ENCODE measurements at regions not wholly inside any gene's neighbourhood (a gene's known extent, or its start where the extent isn't known, plus 50 kb on each side); places are given as distances from the start of the nearest gene placed in this dataset.
"Not testable (repeated sequence)": the region's sequence is repeated elsewhere in the genome, so short reads cannot be mapped to it uniquely, and the experiment has no call there.

DNA sequence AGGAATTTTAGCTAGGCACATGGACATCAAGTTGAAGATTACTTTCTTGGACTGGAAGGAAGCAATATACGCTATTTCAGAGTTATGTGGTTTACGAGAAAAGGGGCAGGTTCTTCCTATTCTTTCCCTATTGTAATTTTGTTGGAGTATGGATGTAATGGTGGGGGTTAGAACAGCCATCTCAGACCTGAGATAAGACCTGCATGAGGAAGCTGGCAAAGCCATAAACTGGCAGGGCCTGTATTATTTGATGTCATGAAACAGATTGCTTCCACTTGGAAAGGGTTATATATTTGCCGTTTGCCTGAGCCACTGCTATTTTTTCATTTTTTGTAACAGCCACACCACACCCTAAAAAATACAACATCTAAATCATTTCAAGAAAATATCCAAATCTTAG is 220.5 kb upstream of the MAGI2 start:
- no peak for TF ChIP-seq TAF1 (IDR thresholded peaks at IDR 0.05; ENCODE audit: borderline replicate concordance, low read depth, low read length)
- no peak for TF ChIP-seq POLR2AphosphoS5 (IDR thresholded peaks at IDR 0.05; ENCODE audit: low read depth, low read length)
- TF ChIP-seq POLR2A (IDR thresholded peaks at IDR 0.05; ENCODE audit: low read depth, low read length) = no peak
- DNase-seq (ENCODE audit: insufficient read length) (no peak), FAIRE-seq (no peak)

DNA sequence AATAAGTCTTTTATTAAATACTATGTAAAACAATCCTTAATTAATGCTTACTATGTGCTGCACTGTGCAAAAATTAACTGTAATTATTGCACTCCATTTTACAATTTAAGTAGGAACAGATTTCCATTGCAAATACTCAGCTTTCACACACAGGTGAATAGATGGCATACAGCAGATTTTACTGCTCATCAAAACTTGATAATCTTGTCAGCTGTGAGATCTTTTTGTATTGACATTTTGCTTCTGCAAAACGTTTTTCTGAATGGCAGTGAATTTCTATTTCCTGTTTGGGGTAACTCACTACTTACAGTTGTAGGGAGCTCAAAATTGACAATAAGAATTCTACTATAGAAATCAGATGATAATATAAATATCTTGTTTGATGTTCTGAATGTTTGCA is 220.0 kb upstream of the MAGI2 start:
- no peak for TF ChIP-seq POLR2AphosphoS5 (IDR thresholded peaks at IDR 0.05; ENCODE audit: low read depth, low read length)
- TF ChIP-seq TAF1 (IDR thresholded peaks at IDR 0.05; ENCODE audit: borderline replicate concordance, low read depth, low read length) = no peak
- no peak for TF ChIP-seq POLR2A (IDR thresholded peaks at IDR 0.05; ENCODE audit: low read depth, low read length)
- FAIRE-seq (no peak), DNase-seq (ENCODE audit: insufficient read length) (no peak)

DNA sequence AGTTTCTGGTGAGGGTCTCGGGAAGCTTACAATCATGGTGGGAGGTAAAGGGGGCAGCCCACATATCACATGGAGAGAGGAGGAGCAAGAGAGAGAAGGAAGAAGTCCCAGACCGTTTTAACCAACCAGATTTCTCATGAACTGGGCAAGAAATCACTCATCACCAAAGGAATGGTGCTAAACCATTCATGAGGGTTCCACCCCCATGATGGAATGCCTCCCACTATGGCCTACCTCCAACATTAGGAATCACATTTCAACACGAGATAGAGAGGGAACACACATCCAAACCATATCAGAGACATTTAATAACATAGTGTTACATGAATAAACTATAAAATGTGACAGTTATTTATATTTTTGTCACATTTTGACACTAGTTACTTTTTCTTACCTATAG is 214.8 kb upstream of the MAGI2 start:
- TF ChIP-seq POLR2A (IDR thresholded peaks at IDR 0.05; ENCODE audit: low read depth, low read length) = no peak
- no peak for DNase-seq (ENCODE audit: insufficient read length)
- no peak for FAIRE-seq

DNA sequence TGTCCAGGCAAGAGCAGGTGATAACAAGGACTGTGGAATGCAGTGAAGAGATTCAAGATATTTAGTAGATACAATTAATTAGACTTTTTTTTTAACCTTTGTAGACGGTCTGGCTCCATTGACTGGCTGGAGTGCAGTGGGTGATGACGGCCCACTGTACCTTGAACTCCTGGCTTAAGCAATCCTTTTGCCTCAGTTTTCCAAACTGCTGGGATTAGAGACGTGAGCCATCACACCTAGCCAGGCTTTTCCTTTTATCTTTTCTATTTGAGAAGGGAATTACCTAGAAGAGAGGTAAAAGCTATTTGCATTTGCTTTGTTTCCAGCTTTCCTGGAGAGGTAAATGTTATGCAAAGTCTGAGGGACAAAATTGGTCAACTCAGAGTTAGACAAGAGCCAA is 213.0 kb upstream of the MAGI2 start:
- no peak for TF ChIP-seq POLR2AphosphoS5 (IDR thresholded peaks at IDR 0.05; ENCODE audit: low read depth, low read length)
- no peak for TF ChIP-seq TAF1 (IDR thresholded peaks at IDR 0.05; ENCODE audit: borderline replicate concordance, low read depth, low read length)
- TF ChIP-seq POLR2A (IDR thresholded peaks at IDR 0.05; ENCODE audit: low read depth, low read length) = no peak
- no peak for FAIRE-seq
- no peak for DNase-seq (ENCODE audit: insufficient read length)

DNA sequence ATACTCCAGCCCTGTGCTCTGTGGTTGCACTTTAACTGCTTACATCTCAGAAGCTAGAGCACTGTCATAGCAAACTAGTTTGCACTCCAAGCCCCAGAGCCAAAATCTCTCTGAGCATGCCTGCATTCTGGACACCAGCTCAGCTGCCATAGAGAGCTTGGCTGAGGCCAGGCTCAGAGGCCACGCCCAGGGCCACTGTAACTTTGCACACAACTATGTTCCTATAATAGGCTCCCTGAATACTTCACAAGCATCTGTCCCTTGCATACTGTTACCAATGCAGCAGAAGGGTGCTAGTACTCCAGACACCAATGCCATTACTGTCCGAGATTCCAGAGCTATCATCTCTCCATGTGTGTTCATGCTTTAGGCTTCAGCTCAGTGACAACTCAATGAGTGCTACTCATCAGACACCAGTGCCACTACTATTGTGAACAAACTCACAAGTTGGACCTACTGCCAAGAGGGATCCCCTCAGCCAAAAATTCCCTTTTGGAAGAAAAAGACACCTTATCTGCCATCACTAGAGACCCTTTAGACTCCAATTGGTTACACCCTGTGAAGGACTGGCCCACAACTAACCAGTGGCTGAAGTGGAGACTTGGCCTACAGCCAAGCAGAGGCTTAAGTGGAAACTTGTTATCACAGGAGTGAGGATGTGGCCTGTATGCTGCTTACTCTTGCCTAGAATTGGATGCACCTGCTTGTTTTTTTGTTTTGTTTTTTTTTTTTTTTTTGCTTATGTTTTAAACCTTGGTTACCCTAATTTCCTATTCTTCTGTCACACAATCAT is 211.6 kb upstream of the MAGI2 start:
- no peak for TF ChIP-seq POLR2AphosphoS5 (IDR thresholded peaks at IDR 0.05; ENCODE audit: low read depth, low read length)
- no peak for TF ChIP-seq POLR2A (IDR thresholded peaks at IDR 0.05; ENCODE audit: low read depth, low read length)
- no peak for TF ChIP-seq TAF1 (IDR thresholded peaks at IDR 0.05; ENCODE audit: borderline replicate concordance, low read depth, low read length)
- DNase-seq (ENCODE audit: insufficient read length) (no peak), FAIRE-seq (no peak)

DNA sequence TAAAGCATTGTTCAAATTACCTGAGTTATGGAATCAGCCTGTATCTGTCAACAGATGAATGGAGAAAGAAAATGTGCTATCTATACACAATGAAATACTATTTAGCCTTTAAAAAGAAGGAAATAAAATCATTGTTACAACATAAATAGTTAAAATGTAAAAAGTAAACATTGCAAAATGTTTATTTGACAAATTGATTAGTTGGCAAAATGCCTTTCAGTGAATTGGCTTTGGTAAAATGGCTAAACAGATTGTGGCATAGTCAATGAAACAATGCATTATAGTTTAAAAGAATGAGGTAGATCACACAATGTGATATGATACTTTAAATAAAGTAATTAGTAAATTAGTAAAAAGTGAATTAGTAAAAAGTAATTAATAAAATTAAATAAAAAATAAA is 204.8 kb upstream of the MAGI2 start:
- no peak for FAIRE-seq
- DNase-seq (ENCODE audit: insufficient read length) = no peak
- no peak for TF ChIP-seq POLR2A (IDR thresholded peaks at IDR 0.05; ENCODE audit: low read depth, low read length)
- TF ChIP-seq POLR2AphosphoS5 (IDR thresholded peaks at IDR 0.05; ENCODE audit: low read depth, low read length) = no peak
- TF ChIP-seq TAF1 (IDR thresholded peaks at IDR 0.05; ENCODE audit: borderline replicate concordance, low read depth, low read length) = no peak

DNA sequence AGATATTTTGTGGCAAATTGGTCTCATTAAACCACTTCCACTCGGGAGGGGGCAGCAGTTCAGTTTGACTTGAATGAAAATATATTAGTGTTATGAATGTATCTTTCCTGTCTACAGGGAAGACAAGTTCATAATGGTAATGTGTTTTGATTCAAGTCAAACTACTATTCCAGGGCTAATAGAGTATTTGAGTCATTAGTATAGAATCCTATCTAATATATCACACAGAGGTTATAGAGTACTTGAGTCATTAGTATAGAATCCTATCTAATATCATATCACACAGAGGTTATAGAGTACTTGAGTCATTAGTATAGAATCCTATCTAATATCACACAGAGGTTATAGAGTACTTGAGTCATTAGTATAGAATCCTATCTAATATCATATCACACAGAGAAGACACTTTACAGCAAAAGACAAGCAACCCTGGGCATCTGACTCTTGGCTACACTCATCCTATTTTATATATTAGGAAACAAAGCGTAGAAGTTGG is 199.7 kb upstream of the MAGI2 start:
- TF ChIP-seq POLR2AphosphoS5 (IDR thresholded peaks at IDR 0.05; ENCODE audit: low read depth, low read length) = no peak
- DNase-seq (ENCODE audit: insufficient read length) (no peak), FAIRE-seq (no peak)

DNA sequence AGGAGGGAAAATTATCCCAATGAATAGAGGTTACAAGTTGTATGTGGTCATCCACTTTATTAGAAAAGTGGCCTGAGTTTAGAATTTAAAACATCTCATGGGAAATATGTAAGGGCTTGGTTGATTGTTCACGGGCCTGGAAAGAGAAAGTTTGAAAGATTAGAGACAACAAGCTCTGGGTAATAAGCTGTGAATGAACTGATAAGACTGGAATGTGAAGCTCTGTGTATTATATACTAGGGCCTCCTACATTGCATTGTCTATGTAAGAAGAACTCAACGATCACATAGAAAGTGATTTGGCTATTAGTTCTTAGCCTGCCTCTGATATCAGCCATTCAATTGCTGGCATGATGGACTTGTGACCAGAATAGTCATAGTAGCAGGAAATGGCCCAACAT is 199.2 kb upstream of the MAGI2 start:
- DNase-seq (ENCODE audit: insufficient read length) (no peak), FAIRE-seq (no peak)
- TF ChIP-seq POLR2AphosphoS5 (IDR thresholded peaks at IDR 0.05; ENCODE audit: low read depth, low read length) = no peak
- TF ChIP-seq POLR2A (IDR thresholded peaks at IDR 0.05; ENCODE audit: low read depth, low read length) = no peak
- TF ChIP-seq TAF1 (IDR thresholded peaks at IDR 0.05; ENCODE audit: borderline replicate concordance, low read depth, low read length) = no peak

DNA sequence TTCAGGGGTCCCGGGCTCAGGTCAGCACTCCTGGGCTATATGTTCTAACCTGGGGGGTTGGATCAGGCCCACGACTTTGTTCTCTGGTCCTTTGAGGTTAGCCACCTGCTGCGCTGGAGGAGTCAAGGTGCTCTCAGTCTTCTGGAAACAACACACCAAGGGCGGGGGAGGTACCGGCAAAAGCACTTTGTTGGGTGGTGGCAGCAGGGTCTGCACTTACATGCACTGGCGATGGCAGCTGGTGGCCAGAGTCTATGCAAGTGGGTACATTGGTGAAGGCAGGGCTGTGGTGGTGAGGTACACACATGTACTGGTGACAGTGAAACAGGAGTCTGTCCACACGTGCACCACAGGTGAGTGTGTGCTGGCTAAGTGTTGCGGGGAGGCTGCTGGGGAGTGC is 194.2 kb upstream of the MAGI2 start:
- FAIRE-seq (no peak), DNase-seq (ENCODE audit: insufficient read length) (no peak)
- TF ChIP-seq POLR2AphosphoS5 (IDR thresholded peaks at IDR 0.05; ENCODE audit: low read depth, low read length) (no peak), POLR2A (IDR thresholded peaks at IDR 0.05; ENCODE audit: low read depth, low read length) (no peak), TAF1 (IDR thresholded peaks at IDR 0.05; ENCODE audit: borderline replicate concordance, low read depth, low read length) (no peak)

DNA sequence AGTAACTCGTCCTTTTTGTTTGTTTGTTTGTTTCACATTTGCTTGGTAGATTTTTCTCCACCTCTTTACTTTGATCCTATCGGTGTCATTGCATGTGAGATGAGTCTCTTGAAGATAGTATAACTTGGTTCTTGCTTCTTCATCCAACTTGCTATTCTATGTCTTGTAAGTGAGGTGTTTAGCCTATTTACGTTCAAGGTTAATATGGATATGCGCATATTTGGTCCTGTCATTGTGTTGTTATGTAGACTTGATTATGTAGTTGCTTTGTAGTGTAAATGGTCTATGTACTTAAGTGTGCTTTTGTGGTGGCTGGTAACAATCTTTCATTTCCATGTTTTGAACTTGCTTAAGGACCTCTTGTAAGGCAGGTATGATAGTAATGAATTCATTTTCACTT is 192.8 kb upstream of the MAGI2 start:
- TF ChIP-seq POLR2A (IDR thresholded peaks at IDR 0.05; ENCODE audit: low read depth, low read length) (no peak), TAF1 (IDR thresholded peaks at IDR 0.05; ENCODE audit: borderline replicate concordance, low read depth, low read length) (no peak), POLR2AphosphoS5 (IDR thresholded peaks at IDR 0.05; ENCODE audit: low read depth, low read length) (no peak)
- no peak for DNase-seq (ENCODE audit: insufficient read length)
- FAIRE-seq = no peak

DNA sequence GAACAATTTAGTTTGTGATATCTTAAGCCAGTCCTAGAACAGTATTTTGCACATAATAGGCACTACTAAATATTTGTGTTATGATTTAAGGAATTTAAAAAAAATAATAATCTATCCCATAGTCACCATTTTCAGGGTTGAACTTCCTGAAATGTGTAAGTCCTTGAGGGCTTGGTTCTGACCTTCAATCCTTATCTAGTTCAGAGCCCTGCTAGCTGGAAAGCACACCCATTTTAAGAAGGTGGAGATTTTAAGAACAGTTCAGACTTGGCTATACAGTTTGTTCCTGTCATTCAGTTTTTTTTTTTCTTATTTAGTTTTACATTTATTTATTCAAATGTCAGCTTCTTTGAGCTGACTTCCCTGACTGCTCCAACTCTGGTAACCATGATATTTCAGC is 183.4 kb upstream of the MAGI2 start:
- FAIRE-seq = no peak
- no peak for DNase-seq (ENCODE audit: insufficient read length)
- TF ChIP-seq POLR2A (IDR thresholded peaks at IDR 0.05; ENCODE audit: low read depth, low read length) = no peak
- TF ChIP-seq TAF1 (IDR thresholded peaks at IDR 0.05; ENCODE audit: borderline replicate concordance, low read depth, low read length) = no peak
- no peak for TF ChIP-seq POLR2AphosphoS5 (IDR thresholded peaks at IDR 0.05; ENCODE audit: low read depth, low read length)

DNA sequence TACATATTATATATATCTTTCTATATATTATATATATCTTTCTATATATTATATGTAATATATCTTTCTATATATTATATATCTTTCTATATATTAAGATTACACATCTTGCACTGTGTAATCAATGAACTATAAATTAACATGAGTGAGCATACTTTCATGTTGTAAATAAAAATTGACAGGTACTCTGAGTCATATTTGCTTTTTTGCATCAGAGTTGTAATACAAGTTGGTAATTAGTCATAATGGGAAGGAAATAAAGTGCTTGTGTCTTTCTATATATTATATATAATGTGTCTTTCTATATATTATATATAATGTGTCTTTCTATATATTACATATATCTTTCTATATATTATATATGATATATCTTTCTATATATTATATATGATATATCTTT is 172.5 kb upstream of the MAGI2 start:
- not testable (repeated sequence) for FAIRE-seq; DNase-seq (ENCODE audit: insufficient read length)

DNA sequence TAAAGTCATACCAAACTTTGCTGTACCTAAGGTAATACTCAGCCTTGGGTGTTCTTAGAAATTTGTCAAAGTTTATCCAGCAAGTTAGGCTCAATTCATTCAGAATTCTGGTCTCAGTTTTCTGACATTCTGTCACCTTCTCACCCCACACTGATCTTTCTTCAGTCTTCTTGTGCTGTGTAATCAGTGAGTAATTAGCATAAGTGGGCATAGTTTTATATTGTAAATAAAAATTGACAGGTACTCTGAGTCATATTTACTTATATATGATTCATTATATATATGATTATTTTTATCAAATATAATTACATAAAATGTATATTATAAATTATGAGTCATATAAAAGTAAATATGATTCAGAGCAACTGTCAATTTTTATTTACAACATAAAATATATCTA is 170.9 kb upstream of the MAGI2 start:
- TF ChIP-seq TAF1 (IDR thresholded peaks at IDR 0.05; ENCODE audit: borderline replicate concordance, low read depth, low read length) (no peak), POLR2A (IDR thresholded peaks at IDR 0.05; ENCODE audit: low read depth, low read length) (no peak), POLR2AphosphoS5 (IDR thresholded peaks at IDR 0.05; ENCODE audit: low read depth, low read length) (no peak)
- FAIRE-seq = no peak
- no peak for DNase-seq (ENCODE audit: insufficient read length)

Measured in GM12892 (cell line).